BJ (cell line): ENCODE measurements at regions not wholly inside any gene's neighbourhood (a gene's known extent, or its start where the extent isn't known, plus 50 kb on each side); places are given as distances from the start of the nearest gene placed in this dataset.

Experiments
- CTCF ChIA-PET: fragments of 350-600 bp; formaldehyde crosslinking; extraction: SDS; loops from one replicate; lab custom pipeline; 2021; ENCODE audit warnings: antibody characterized with exemption, inconsistent platforms; lab: Yijun Ruan, JAX
- POLR2A ChIA-PET: fragments of 300-600 bp; sonication (Branson Sonifier 250); formaldehyde crosslinking; extraction: SDS; loops from one replicate; lab custom pipeline; 2021; ENCODE audit warnings: antibody characterized with exemption; lab: Charles Lee
- DNase-seq: peaks from one replicate; pipeline ENCODE4 v3.0.0-alpha.2; 2011; ENCODE audit warnings: low read depth
- H3K27me3 ChIP-seq: 2 replicates; pipeline ENCODE4 v1.6.0; 2011; ENCODE audit warnings: low read length; ENCODE audit not compliant: control insufficient read depth, insufficient read depth
- H3K36me3 ChIP-seq: 2 replicates; pipeline ENCODE4 v1.5.1; 2011; ENCODE audit warnings: low read length; ENCODE audit not compliant: control insufficient read depth, insufficient read depth
- H3K4me3 ChIP-seq: 2 replicates; pipeline ENCODE4 v1.5.1; 2011; ENCODE audit warnings: low read depth, mild to moderate bottlenecking, control low read depth, low read length
- TF ChIP-seq, protein P1 (sequence below): IDR thresholded peaks from 2 replicates; pipeline ENCODE4 v1.5.1; 2011; ENCODE audit warnings: low read depth, mild to moderate bottlenecking, control low read depth, inconsistent platforms, low read length, moderate library complexity; ENCODE audit not compliant: insufficient read depth

DNA sequence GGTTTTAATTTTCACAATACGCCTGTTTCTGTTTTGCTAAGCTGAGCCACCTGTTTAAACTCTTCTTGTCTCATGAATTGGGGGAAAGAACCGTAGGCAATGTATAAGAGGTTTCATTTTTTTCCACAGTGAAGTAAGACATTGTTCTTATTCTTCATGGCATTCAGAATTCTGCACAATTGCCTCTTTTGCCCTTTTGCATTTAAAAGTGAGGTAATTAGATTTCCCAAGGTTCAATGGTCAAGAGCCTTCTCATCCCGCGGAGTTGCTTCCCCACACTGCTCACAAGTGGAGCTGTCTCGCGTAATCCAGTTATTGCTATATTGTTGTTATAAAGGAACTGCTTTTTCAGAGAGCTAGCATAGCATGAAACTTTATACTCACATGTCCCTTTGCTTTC, 90.9 kb upstream of the SPRY1 start:
- Histone ChIP-seq H3K27me3 (no peaks in the 10 kb centered on the region), H3K36me3 (no peaks in the 10 kb centered on the region), H3K4me3 (no peak overlapping the region)
- CTCF ChIA-PET: interaction anchor here (0.9 kb wide), 2 partner anchors 10 to 12 kb away, joined by 3 read pairs; no protein-coding TSS in a partner anchor
- DNase-seq: no peak
- TF ChIP-seq, protein P1, sequence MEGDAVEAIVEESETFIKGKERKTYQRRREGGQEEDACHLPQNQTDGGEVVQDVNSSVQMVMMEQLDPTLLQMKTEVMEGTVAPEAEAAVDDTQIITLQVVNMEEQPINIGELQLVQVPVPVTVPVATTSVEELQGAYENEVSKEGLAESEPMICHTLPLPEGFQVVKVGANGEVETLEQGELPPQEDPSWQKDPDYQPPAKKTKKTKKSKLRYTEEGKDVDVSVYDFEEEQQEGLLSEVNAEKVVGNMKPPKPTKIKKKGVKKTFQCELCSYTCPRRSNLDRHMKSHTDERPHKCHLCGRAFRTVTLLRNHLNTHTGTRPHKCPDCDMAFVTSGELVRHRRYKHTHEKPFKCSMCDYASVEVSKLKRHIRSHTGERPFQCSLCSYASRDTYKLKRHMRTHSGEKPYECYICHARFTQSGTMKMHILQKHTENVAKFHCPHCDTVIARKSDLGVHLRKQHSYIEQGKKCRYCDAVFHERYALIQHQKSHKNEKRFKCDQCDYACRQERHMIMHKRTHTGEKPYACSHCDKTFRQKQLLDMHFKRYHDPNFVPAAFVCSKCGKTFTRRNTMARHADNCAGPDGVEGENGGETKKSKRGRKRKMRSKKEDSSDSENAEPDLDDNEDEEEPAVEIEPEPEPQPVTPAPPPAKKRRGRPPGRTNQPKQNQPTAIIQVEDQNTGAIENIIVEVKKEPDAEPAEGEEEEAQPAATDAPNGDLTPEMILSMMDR: no peak
- POLR2A ChIA-PET: no interaction called here

DNA sequence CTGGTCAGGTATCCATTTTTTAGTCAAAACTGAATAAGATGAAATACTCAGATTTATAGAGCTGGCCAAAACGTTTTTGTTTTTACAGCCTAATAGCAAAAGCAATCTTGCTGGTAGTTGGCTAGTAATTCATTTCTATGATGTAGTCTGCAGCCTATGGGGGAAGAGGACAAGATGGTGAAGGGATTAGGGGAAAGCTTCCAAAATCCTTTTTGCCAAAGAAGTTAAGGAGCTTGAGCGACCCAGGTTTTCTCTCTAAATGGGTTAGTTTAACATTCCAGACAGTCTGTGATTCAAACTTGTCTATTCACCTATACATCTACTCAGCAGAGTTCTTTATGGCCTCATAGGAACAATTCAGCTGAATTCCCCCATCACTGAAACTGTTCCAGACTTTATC, 89.8 kb upstream of the SPRY1 start:
- POLR2A ChIA-PET: no interaction called here
- Histone ChIP-seq H3K4me3 (no peak overlapping the region), H3K27me3 (no peaks in the 10 kb centered on the region), H3K36me3 (no peaks in the 10 kb centered on the region)
- CTCF ChIA-PET: no interaction called here
- TF ChIP-seq, protein P1: no peak
- DNase-seq: no peak

DNA sequence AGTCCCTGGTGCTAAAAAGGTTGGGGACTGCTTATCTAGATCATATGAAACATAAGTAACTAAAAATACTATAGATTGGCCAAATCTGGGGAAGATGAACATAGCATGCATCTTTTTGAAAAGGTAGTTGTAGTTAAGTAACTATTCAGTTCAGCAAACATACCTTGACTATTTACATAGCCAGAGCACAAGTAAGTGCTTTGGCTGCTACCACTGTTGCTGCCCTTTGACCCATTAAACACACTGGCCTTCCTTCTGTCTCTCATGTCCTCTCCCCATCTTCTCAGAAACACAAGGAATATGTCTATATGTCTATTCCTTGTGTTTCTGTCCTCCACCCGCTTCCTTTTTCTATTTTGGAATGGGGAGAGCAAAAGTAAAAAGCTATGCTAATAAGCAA, 87.9 kb upstream of the SPRY1 start:
- CTCF ChIA-PET: no interaction called here
- no peaks in the 10 kb centered on the region for H3K27me3 ChIP-seq
- H3K4me3 ChIP-seq: no peak overlapping the region
- H3K36me3 ChIP-seq: no peaks in the 10 kb centered on the region
- no peak for DNase-seq
- TF ChIP-seq, protein P1: no peak
- POLR2A ChIA-PET: no interaction called here

DNA sequence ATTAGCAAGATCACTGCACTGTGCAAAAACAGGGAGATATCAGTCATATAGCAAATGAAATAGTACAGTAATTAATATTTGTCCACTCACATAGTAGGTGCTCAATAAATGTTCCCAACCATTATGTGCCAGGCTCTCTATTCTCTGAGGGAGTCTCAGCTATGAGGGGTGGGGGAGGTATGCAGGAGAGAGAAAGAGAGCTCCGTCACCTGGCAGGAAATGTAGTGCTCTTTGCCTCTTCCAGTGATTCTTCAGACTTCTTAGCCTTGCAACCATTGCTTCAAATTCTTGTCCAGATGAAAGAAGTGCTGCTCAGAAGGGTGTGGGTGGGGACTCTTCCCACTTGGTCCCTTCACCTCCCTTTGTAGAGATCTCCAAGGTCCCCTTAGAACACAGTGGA, 84.5 kb upstream of the SPRY1 start:
- no peak for DNase-seq
- Histone ChIP-seq H3K27me3 (no peaks in the 10 kb centered on the region), H3K4me3 (no peak overlapping the region), H3K36me3 (no peaks in the 10 kb centered on the region)
- POLR2A ChIA-PET: no interaction called here
- CTCF ChIA-PET: no interaction called here
- TF ChIP-seq, protein P1: no peak

DNA sequence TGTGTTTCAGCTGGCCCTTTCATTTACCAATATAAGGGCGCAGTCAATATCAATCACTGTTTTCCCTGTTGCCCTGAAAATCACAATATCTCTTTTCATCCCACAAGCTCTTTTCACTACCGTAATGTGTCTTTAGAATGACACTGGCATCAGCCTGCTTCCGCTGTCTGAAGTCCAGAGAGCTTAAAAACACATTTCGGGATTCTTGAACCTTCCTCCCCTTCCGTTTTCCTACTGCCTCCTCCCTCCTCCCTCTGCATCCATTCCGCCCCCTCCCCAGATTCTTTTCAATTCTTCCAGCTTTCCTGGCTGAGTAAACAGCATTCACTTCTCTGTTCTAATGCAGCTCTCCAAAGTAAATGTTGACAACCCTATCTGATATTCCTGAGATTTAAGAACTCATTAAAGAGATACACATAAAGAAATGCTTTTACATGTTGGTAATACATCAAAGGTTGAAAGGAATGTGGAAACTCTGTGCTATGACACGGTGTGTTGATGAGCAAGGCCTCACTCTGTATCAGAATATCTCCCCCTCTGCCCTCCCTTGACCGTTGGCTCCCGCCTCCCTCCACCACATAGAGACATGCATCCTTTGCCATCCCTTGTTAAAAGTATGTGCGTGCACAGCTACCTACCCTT, 83.5 kb upstream of the SPRY1 start:
- Histone ChIP-seq H3K27me3 (no peaks in the 10 kb centered on the region), H3K36me3 (no peaks in the 10 kb centered on the region), H3K4me3 (no peak overlapping the region)
- ChIA-PET CTCF (interaction anchor here (0.7 to 1.0 kb wide), 2 partner anchors 10 to 252 kb away, joined by 3 to 4 read pairs; no protein-coding TSS in a partner anchor), POLR2A (no interaction called here)
- DNase-seq: no peak
- TF ChIP-seq, protein P1: no peak
